ENCODE measurements at regions not wholly inside any gene's neighbourhood (a gene's known extent, or its start where the extent isn't known, plus 50 kb on each side); places are given as distances from the start of the nearest gene placed in this dataset.

- TF ChIP-seq POLR2A (IDR thresholded peaks at IDR 0.05) (no peak), CTCF (IDR thresholded peaks at IDR 0.05) (no peak)
- Histone ChIP-seq H3K27me3 (no peaks in the 10 kb centered on the region), H3K27ac (no peak overlapping the region), H3K9me3 (no peaks in the 10 kb centered on the region), H3K4me1 (no peaks in the 10 kb centered on the region), H3K36me3 (no peaks in the 10 kb centered on the region), H3K4me3 (no peak overlapping the region)
- intact Hi-C loops (cut with DNase I; ENCODE audit: low total_unique reads): no loop called here
- no peak for DNase-seq
Measured at GRCh38 chr3:88626456-88627120, 476.8 kb downstream of the C3orf38 start.

- no peak overlapping the region for H3K4me3 ChIP-seq
- TF ChIP-seq POLR2A (IDR thresholded peaks at IDR 0.05): no peak
- TF ChIP-seq CTCF (IDR thresholded peaks at IDR 0.05): no peak
- DNase-seq: no peak
- intact Hi-C loops (cut with DNase I; ENCODE audit: low total_unique reads): no loop called here
- no peaks in the 10 kb centered on the region for H3K4me1 ChIP-seq
- no peaks in the 10 kb centered on the region for H3K36me3 ChIP-seq
- no peaks in the 10 kb centered on the region for H3K9me3 ChIP-seq
- H3K27ac ChIP-seq: no peak overlapping the region
- no peaks in the 10 kb centered on the region for H3K27me3 ChIP-seq
Measured at GRCh38 chr3:88628901-88629300, 478.5 kb upstream of the EPHA3 start.

- DNase-seq: no peak
Measured at GRCh38 chr3:88632226-88632625, 475.2 kb upstream of the EPHA3 start.

GRCh38 chr3:88640581-88640980 lies 466.8 kb upstream of the EPHA3 start:
- Histone ChIP-seq H3K4me1 (no peaks in the 10 kb centered on the region), H3K4me3 (no peak overlapping the region), H3K27me3 (no peaks in the 10 kb centered on the region), H3K9me3 (no peaks in the 10 kb centered on the region), H3K27ac (no peak overlapping the region), H3K36me3 (no peaks in the 10 kb centered on the region)
- DNase-seq: no peak
- no peak for TF ChIP-seq CTCF (IDR thresholded peaks at IDR 0.05)
- TF ChIP-seq POLR2A (IDR thresholded peaks at IDR 0.05): no peak
- intact Hi-C loops (cut with DNase I; ENCODE audit: low total_unique reads): no loop called here

More at GRCh38 chr3:88632226-88632625, 475.2 kb upstream of the EPHA3 start:
- Histone ChIP-seq H3K9me3 (no peaks in the 10 kb centered on the region), H3K4me1 (no peaks in the 10 kb centered on the region), H3K36me3 (no peaks in the 10 kb centered on the region), H3K4me3 (no peak overlapping the region), H3K27ac (no peak overlapping the region), H3K27me3 (no peaks in the 10 kb centered on the region)
- no peak for TF ChIP-seq POLR2A (IDR thresholded peaks at IDR 0.05)
- TF ChIP-seq CTCF (IDR thresholded peaks at IDR 0.05): no peak
- intact Hi-C loops (cut with DNase I; ENCODE audit: low total_unique reads): no loop called here

GRCh38 chr3:88641033-88641604 lies 466.3 kb upstream of the EPHA3 start:
- no peaks in the 10 kb centered on the region for H3K4me1 ChIP-seq
- H3K27ac ChIP-seq: no peak overlapping the region
- TF ChIP-seq POLR2A (IDR thresholded peaks at IDR 0.05) (no peak), CTCF (IDR thresholded peaks at IDR 0.05) (no peak)
- no peak overlapping the region for H3K4me3 ChIP-seq
- no peaks in the 10 kb centered on the region for H3K27me3 ChIP-seq
- H3K36me3 ChIP-seq: no peaks in the 10 kb centered on the region
- intact Hi-C loops (cut with DNase I; ENCODE audit: low total_unique reads): no loop called here
- H3K9me3 ChIP-seq: no peaks in the 10 kb centered on the region
- no peak for DNase-seq

Measured in uterus (tissue), 3 donors.